Ishikawa (cell line): ENCODE measurements at regions not wholly inside any gene's neighbourhood (a gene's known extent, or its start where the extent isn't known, plus 50 kb on each side); places are given as distances from the start of the nearest gene placed in this dataset.

Source experiments
- CEBPB ChIP-seq: IDR thresholded peaks from 2 replicates; pipeline ENCODE4 v1.6.1; 2012
- CREB1 ChIP-seq: IDR thresholded peaks from 2 replicates; pipeline ENCODE4 v1.6.1; 2012; ENCODE audit warnings: low read depth
- EGR1 ChIP-seq: IDR thresholded peaks from 2 replicates; pipeline ENCODE4 v1.6.1; 2012
- EP300 ChIP-seq: IDR thresholded peaks from 2 replicates; pipeline ENCODE4 v1.6.1; 2012; ENCODE audit warnings: borderline replicate concordance
- FOXM1 ChIP-seq: IDR thresholded peaks from 2 replicates; pipeline ENCODE4 v1.6.1; 2012; ENCODE audit warnings: low read depth, borderline replicate concordance
- NFIC ChIP-seq: IDR thresholded peaks from 2 replicates; pipeline ENCODE4 v1.6.1; 2012
- RAD21 ChIP-seq: IDR thresholded peaks from 2 replicates; pipeline ENCODE4 v1.6.1; 2012; ENCODE audit warnings: low read depth
- TAF1 ChIP-seq: IDR thresholded peaks from 2 replicates; pipeline ENCODE4 v1.6.1; 2012; ENCODE audit warnings: low read depth, mild to moderate bottlenecking
- TCF12 ChIP-seq: IDR thresholded peaks from 2 replicates; pipeline ENCODE4 v1.6.1; 2012; ENCODE audit warnings: low read depth
- TEAD4 ChIP-seq: IDR thresholded peaks from 2 replicates; pipeline ENCODE4 v1.6.1; 2012
- YY1 ChIP-seq: IDR thresholded peaks from 2 replicates; pipeline ENCODE4 v1.6.1; 2012; ENCODE audit warnings: low read depth
- ZBTB7A ChIP-seq: IDR thresholded peaks from 2 replicates; pipeline ENCODE4 v1.6.1; 2012; ENCODE audit warnings: low read depth
- TF ChIP-seq, protein P1 (sequence below): IDR thresholded peaks from 2 replicates; pipeline ENCODE4 v1.6.1; 2012
- TF ChIP-seq, protein P2 (sequence below): IDR thresholded peaks from 2 replicates; pipeline ENCODE4 v1.6.1; 2012; ENCODE audit warnings: low read depth, mild to moderate bottlenecking
- TF ChIP-seq, protein P3 (sequence below): IDR thresholded peaks from 2 replicates; pipeline ENCODE4 v1.6.1; 2012

DNA sequence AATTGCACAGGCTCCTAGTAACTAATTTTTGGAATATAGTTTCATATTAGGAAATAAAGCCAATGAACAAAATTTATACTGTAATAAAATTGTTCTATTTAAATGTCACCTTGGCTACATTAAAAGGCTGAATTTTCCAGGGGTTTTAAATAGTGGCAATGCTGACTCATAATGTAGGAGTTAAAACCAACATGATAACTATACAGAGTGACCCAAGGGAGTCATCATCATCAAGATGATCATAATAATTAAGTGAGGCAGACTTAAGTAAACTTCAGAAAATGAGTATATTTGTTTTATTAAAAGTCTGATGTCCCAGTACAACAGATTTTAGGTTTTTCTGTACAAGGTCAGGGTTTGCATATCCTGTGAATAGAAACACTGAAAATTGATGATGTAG lies 183.4 kb downstream of the PLPPR4 start:
- TF ChIP-seq CEBPB (no peak), YY1 (no peak), RAD21 (no peak), TCF12 (no peak), TAF1 (no peak)
- TF ChIP-seq, protein P1, sequence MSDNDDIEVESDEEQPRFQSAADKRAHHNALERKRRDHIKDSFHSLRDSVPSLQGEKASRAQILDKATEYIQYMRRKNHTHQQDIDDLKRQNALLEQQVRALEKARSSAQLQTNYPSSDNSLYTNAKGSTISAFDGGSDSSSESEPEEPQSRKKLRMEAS = no peak
- TF ChIP-seq, protein P2, sequence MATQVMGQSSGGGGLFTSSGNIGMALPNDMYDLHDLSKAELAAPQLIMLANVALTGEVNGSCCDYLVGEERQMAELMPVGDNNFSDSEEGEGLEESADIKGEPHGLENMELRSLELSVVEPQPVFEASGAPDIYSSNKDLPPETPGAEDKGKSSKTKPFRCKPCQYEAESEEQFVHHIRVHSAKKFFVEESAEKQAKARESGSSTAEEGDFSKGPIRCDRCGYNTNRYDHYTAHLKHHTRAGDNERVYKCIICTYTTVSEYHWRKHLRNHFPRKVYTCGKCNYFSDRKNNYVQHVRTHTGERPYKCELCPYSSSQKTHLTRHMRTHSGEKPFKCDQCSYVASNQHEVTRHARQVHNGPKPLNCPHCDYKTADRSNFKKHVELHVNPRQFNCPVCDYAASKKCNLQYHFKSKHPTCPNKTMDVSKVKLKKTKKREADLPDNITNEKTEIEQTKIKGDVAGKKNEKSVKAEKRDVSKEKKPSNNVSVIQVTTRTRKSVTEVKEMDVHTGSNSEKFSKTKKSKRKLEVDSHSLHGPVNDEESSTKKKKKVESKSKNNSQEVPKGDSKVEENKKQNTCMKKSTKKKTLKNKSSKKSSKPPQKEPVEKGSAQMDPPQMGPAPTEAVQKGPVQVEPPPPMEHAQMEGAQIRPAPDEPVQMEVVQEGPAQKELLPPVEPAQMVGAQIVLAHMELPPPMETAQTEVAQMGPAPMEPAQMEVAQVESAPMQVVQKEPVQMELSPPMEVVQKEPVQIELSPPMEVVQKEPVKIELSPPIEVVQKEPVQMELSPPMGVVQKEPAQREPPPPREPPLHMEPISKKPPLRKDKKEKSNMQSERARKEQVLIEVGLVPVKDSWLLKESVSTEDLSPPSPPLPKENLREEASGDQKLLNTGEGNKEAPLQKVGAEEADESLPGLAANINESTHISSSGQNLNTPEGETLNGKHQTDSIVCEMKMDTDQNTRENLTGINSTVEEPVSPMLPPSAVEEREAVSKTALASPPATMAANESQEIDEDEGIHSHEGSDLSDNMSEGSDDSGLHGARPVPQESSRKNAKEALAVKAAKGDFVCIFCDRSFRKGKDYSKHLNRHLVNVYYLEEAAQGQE = no peak

DNA sequence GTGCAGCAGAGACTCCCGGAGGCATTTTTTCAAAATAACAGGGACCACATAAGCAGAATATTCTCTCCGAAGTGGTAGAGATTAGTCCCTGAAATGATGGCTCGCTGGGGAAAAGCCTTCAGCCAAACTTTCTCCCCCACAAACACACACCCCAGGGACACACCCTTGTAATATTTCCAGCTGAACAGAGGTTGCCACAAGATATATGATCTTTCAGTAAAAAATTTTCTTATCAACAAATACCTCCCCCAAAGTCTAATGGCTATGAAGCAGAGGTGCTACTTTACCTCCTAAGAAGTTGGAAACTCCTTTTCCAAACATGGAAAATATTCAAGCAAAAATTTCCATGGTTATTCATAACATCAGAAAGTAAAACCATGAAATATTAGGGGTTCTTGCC lies 190.2 kb upstream of the PALMD start:
- TF ChIP-seq EGR1 = no peak
- no peak for TF ChIP-seq ZBTB7A
- no peak for TF ChIP-seq TEAD4
- TF ChIP-seq FOXM1 = no peak
- no peak for TF ChIP-seq CREB1
- TF ChIP-seq, protein P1 = no peak
- TF ChIP-seq, protein P3, sequence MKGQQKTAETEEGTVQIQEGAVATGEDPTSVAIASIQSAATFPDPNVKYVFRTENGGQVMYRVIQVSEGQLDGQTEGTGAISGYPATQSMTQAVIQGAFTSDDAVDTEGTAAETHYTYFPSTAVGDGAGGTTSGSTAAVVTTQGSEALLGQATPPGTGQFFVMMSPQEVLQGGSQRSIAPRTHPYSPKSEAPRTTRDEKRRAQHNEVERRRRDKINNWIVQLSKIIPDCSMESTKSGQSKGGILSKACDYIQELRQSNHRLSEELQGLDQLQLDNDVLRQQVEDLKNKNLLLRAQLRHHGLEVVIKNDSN = no peak
- no peak for TF ChIP-seq NFIC
- TF ChIP-seq, protein P2 = no peak
- TF ChIP-seq TCF12 = no peak
- TF ChIP-seq CEBPB = no peak
- no peak for TF ChIP-seq EP300
- no peak for TF ChIP-seq TAF1
- no peak for TF ChIP-seq RAD21
- no peak for TF ChIP-seq YY1

DNA sequence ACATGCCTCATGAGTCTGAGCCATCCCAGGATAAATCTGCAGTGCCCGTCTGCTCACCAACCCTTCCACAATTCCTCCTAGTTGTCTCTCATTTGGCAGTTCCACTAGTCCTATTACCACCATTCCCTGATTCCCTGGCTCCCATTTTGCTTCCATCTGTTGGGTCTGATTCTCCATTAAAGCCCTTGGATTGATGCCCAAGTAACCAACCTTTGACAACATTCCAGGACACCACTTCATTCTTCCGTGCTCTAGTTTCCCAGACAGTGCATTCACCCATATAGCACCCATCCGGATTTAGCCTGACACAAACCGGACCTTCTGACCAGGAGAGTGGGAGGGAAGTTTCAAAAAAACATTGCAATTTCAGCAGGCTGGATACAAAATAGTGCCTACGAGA lies 189.4 kb upstream of the PALMD start:
- TF ChIP-seq TEAD4 (no peak), RAD21 (no peak), EGR1 (no peak), NFIC (no peak), TAF1 (no peak), EP300 (no peak), TCF12 (no peak), CEBPB (no peak), FOXM1 (no peak), YY1 (no peak), CREB1 (no peak), ZBTB7A (no peak)
- TF ChIP-seq, protein P3 = no peak
- TF ChIP-seq, protein P2 = no peak
- TF ChIP-seq, protein P1 = no peak

DNA sequence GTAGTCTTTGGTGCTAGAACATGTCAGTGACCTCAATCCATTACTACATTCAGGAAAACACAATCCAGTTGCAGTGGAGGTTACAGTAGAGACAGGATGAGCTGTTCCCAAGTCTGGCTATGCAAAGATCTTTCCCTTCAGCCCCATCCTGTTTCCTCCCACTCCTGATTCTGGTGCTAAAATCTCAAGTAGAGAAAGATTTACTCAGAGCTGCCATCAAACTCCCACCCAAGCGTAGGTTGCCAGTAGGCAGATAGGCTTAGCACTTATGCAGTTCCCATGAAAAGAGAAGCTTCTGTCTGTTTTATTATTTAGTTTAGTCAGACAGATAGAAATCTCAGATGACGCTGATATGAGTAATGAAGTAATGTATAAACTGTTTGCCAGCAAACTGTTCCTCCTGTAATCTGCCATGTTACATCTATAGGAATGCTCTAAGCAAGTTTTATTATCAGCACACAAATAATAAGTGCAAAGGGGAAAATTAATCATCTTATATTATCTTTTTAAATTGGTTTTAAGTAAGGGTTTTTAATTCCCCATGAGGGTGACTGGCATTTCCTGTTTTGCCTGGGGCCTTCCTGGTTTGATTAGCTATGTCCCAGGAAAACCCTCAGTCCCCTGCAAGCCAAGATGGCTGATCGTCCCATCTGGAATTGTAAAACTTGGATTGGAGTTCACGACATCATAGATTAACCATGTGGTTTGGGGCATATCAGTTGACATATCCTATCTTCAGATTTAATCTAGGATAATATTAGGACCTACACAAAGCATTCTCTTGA lies 188.3 kb upstream of the PALMD start:
- TF ChIP-seq EGR1 = no peak
- no peak for TF ChIP-seq RAD21
